ENCODE measurements at regions not wholly inside any gene's neighbourhood (a gene's known extent, or its start where the extent isn't known, plus 50 kb on each side); places are given as distances from the start of the nearest gene placed in this dataset.

- no peak for DNase-seq (ENCODE audit: low spot score)
Observed at GRCh38 chr4:180052629-180053028, 2190.6 kb upstream of the TENM3 start.

- no peak for DNase-seq (ENCODE audit: low spot score)
Observed at GRCh38 chr4:180054291-180054690, 2188.9 kb upstream of the TENM3 start.

GRCh38 chr4:180057299-180057721, 2185.9 kb upstream of the TENM3 start:
- peak; percentile 1 for DNase-seq (ENCODE audit: low spot score)

- peak; percentile 9 for DNase-seq (ENCODE audit: low spot score)
Observed at GRCh38 chr4:180057891-180058671, 2185.1 kb upstream of the TENM3 start.

- peak; percentile 40 for DNase-seq (ENCODE audit: low spot score)
Observed at GRCh38 chr4:180058691-180059215, 2184.4 kb upstream of the TENM3 start.

- DNase-seq (ENCODE audit: low spot score): peak; percentile 1
Observed at GRCh38 chr4:180059216-180059881, 2183.9 kb upstream of the TENM3 start.

- DNase-seq (ENCODE audit: low spot score): peak; percentile 21
Observed at GRCh38 chr4:180060159-180060889, 2182.9 kb upstream of the TENM3 start.

- DNase-seq (ENCODE audit: low spot score): no peak
Observed at GRCh38 chr4:180081072-180081471, 2162.1 kb upstream of the TENM3 start.

GRCh38 chr4:180084561-180084960, 2158.6 kb upstream of the TENM3 start:
- no peak for DNase-seq (ENCODE audit: low spot score)

GRCh38 chr4:180086480-180087190, 2156.6 kb upstream of the TENM3 start:
- no peak for DNase-seq (ENCODE audit: low spot score)

GRCh38 chr4:180098586-180098985, 2144.6 kb upstream of the TENM3 start:
- no peak for DNase-seq (ENCODE audit: low spot score)

- no peak for DNase-seq (ENCODE audit: low spot score)
Observed at GRCh38 chr4:180099957-180100356, 2143.2 kb upstream of the TENM3 start.

- no peak for DNase-seq (ENCODE audit: low spot score)
Observed at GRCh38 chr4:180100433-180101344, 2142.5 kb upstream of the TENM3 start.

GRCh38 chr4:180101348-180102083, 2141.7 kb upstream of the TENM3 start:
- DNase-seq (ENCODE audit: low spot score): no peak

- no peak for DNase-seq (ENCODE audit: low spot score)
Observed at GRCh38 chr4:180103794-180104193, 2139.4 kb upstream of the TENM3 start.

GRCh38 chr4:180105362-180105761, 2137.8 kb upstream of the TENM3 start:
- DNase-seq (ENCODE audit: low spot score): no peak

- DNase-seq (ENCODE audit: low spot score): no peak
Observed at GRCh38 chr4:180106122-180106521, 2137.1 kb upstream of the TENM3 start.

- no peak for DNase-seq (ENCODE audit: low spot score)
Observed at GRCh38 chr4:180106997-180107396, 2136.2 kb upstream of the TENM3 start.

GRCh38 chr4:180116840-180117239, 2126.4 kb upstream of the TENM3 start:
- DNase-seq (ENCODE audit: low spot score): no peak

GRCh38 chr4:180120068-180120467, 2123.1 kb upstream of the TENM3 start:
- DNase-seq (ENCODE audit: low spot score): no peak

Measured in kidney tubule cell (primary cell).